ENCODE measurements at regions not wholly inside any gene's neighbourhood (a gene's known extent, or its start where the extent isn't known, plus 50 kb on each side); places are given as distances from the start of the nearest gene placed in this dataset.

- no peak for DNase-seq
Measured at GRCh38 chr17:56739376-56739775, 94.3 kb downstream of the C17orf67 start.

GRCh38 chr17:56739776-56740175, 93.9 kb downstream of the C17orf67 start:
- no peak for DNase-seq

GRCh38 chr17:56740481-56740880, 93.2 kb downstream of the C17orf67 start:
- DNase-seq, result no peak

All from stimulated activated CD4-positive, alpha-beta T cell treated with anti-CD3 and anti-CD28 coated beads, Interleukin-1b, Interleukin-23, amount 100 ng/mL, for 48 hours (primary cell).